AG08395 (cell line): ENCODE measurements at regions not wholly inside any gene's neighbourhood (a gene's known extent, or its start where the extent isn't known, plus 50 kb on each side); places are given as distances from the start of the nearest gene placed in this dataset.
"Not testable (repeated sequence)": the region's sequence is repeated elsewhere in the genome, so short reads cannot be mapped to it uniquely, and the experiment has no call there.

Experiments used
- DNase-seq: peaks from one replicate; pipeline ENCODE4 v3.0.0; 2012; ENCODE audit warnings: mixed read lengths, low spot score

GRCh38 chr5:25451294-25451693, 806.5 kb upstream of the CDH10 start:
- no peak for DNase-seq

GRCh38 chr5:25448646-25449045, 803.9 kb upstream of the CDH10 start:
- DNase-seq: no peak

GRCh38 chr5:25448190-25448621, 803.4 kb upstream of the CDH10 start:
- DNase-seq: no peak

- not testable (repeated sequence) for DNase-seq
Measured at GRCh38 chr5:25446061-25446420, 801.3 kb upstream of the CDH10 start.

GRCh38 chr5:25445381-25446060, 800.7 kb upstream of the CDH10 start:
- not testable (repeated sequence) for DNase-seq

- no peak for DNase-seq
Measured at GRCh38 chr5:25444697-25445096, 799.9 kb upstream of the CDH10 start.

GRCh38 chr5:25441810-25442209, 797.0 kb upstream of the CDH10 start:
- DNase-seq: no peak

- no peak for DNase-seq
Measured at GRCh38 chr5:25439025-25439424, 794.2 kb upstream of the CDH10 start.

- DNase-seq: not testable (repeated sequence)
Measured at GRCh38 chr5:25438375-25438774, 793.6 kb upstream of the CDH10 start.

GRCh38 chr5:25436452-25436851, 791.7 kb upstream of the CDH10 start:
- no peak for DNase-seq

GRCh38 chr5:25435882-25436281, 791.1 kb upstream of the CDH10 start:
- no peak for DNase-seq

- no peak for DNase-seq
Measured at GRCh38 chr5:25427240-25427639, 782.5 kb upstream of the CDH10 start.

- no peak for DNase-seq
Measured at GRCh38 chr5:25423271-25423670, 778.5 kb upstream of the CDH10 start.

- DNase-seq: no peak
Measured at GRCh38 chr5:25419684-25420083, 774.9 kb upstream of the CDH10 start.

- DNase-seq: no peak
Measured at GRCh38 chr5:25418978-25419377, 774.2 kb upstream of the CDH10 start.

- no peak for DNase-seq
Measured at GRCh38 chr5:25418319-25418859, 773.6 kb upstream of the CDH10 start.

GRCh38 chr5:25416960-25417359, 772.2 kb upstream of the CDH10 start:
- no peak for DNase-seq

GRCh38 chr5:25415970-25416369, 771.2 kb upstream of the CDH10 start:
- DNase-seq: no peak

- no peak for DNase-seq
Measured at GRCh38 chr5:25414742-25415141, 770.0 kb upstream of the CDH10 start.

GRCh38 chr5:25412116-25412661, 767.4 kb upstream of the CDH10 start:
- no peak for DNase-seq

GRCh38 chr5:25407365-25407764, 762.6 kb upstream of the CDH10 start:
- DNase-seq: not testable (repeated sequence)

GRCh38 chr5:25405850-25406249, 761.1 kb upstream of the CDH10 start:
- DNase-seq: no peak

GRCh38 chr5:25399878-25400480, 755.2 kb upstream of the CDH10 start:
- DNase-seq: no peak
